ENCODE measurements at regions not wholly inside any gene's neighbourhood (a gene's known extent, or its start where the extent isn't known, plus 50 kb on each side); places are given as distances from the start of the nearest gene placed in this dataset.

DNA sequence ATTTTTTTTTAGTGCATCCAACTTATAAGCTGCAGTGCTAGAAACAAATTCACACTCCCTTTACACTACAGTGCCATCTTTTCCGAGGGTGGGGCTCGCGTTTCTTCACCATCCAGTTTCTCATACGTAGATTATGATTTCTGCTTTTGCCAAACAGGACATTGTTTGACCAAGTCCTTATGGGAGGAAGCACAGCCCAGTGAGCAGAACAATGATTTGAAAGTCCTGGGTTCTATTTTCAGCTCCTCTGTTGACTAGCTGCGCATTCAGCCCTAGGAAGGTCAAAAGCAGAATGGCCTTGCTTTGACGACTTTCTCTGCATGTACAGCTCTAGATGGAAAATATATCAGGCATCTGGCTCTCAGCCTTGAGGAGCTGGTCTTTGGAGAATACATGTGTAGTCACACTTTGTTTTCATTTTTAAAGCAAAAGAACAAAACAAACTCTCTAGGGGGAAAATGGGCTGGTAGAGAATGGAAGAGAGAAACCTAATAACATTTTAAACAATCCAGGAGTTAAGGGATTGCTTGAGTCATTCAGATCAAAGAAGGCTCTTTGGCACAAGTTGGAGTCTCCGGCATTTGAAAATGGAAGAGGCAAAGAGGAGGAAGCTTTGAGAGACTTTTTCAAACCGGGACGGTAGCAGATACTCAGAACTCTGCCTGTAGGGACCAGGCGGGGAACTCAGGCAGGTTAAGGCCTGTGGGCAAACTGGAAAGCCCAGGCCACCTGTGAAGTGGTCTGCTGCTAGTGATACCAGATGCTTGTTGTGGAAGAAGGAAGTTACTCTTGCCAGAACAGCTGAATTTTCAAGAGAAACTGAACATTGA, 257.3 kb upstream of the PLEKHG7 start (continued):
- TF ChIP-seq, protein P1, sequence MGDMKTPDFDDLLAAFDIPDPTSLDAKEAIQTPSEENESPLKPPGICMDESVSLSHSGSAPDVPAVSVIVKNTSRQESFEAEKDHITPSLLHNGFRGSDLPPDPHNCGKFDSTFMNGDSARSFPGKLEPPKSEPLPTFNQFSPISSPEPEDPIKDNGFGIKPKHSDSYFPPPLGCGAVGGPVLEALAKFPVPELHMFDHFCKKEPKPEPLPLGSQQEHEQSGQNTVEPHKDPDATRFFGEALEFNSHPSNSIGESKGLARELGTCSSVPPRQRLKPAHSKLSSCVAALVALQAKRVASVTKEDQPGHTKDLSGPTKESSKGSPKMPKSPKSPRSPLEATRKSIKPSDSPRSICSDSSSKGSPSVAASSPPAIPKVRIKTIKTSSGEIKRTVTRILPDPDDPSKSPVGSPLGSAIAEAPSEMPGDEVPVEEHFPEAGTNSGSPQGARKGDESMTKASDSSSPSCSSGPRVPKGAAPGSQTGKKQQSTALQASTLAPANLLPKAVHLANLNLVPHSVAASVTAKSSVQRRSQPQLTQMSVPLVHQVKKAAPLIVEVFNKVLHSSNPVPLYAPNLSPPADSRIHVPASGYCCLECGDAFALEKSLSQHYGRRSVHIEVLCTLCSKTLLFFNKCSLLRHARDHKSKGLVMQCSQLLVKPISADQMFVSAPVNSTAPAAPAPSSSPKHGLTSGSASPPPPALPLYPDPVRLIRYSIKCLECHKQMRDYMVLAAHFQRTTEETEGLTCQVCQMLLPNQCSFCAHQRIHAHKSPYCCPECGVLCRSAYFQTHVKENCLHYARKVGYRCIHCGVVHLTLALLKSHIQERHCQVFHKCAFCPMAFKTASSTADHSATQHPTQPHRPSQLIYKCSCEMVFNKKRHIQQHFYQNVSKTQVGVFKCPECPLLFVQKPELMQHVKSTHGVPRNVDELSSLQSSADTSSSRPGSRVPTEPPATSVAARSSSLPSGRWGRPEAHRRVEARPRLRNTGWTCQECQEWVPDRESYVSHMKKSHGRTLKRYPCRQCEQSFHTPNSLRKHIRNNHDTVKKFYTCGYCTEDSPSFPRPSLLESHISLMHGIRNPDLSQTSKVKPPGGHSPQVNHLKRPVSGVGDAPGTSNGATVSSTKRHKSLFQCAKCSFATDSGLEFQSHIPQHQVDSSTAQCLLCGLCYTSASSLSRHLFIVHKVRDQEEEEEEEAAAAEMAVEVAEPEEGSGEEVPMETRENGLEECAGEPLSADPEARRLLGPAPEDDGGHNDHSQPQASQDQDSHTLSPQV (IDR thresholded peaks at IDR 0.05): no peak
- TF ChIP-seq PAX5 (IDR thresholded peaks at IDR 0.05; ENCODE audit: borderline replicate concordance, low read depth, low read length) (peak; percentile 83), NR2C1 (IDR thresholded peaks at IDR 0.05) (no peak), RB1 (IDR thresholded peaks at IDR 0.05; ENCODE audit: borderline replicate concordance) (0 out of 2 replicates have a peak, but pooled peaks have one; percentile 15), SMAD1 (IDR thresholded peaks at IDR 0.05; ENCODE audit: low read depth, partially characterized antibody) (peak; percentile 21), BHLHE40 (IDR thresholded peaks at IDR 0.05; ENCODE audit: borderline replicate concordance in 1 of 2, low read depth in 2 of 2, low read length in 1 of 2) (peak; percentile 34 to 43; a peak in 2 of 4 replicates), CREM (IDR thresholded peaks at IDR 0.05; ENCODE audit: low read depth) (peak; percentile 60), NFIC (IDR thresholded peaks at IDR 0.05; ENCODE audit: low read depth, low read length) (peak; percentile 90), IKZF1 (conservative IDR thresholded peaks at IDR 0.05) (peak; percentile 71)
- TF ChIP-seq, protein P2, sequence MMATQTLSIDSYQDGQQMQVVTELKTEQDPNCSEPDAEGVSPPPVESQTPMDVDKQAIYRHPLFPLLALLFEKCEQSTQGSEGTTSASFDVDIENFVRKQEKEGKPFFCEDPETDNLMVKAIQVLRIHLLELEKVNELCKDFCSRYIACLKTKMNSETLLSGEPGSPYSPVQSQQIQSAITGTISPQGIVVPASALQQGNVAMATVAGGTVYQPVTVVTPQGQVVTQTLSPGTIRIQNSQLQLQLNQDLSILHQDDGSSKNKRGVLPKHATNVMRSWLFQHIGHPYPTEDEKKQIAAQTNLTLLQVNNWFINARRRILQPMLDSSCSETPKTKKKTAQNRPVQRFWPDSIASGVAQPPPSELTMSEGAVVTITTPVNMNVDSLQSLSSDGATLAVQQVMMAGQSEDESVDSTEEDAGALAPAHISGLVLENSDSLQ (IDR thresholded peaks at IDR 0.05): no peak
- TF ChIP-seq, protein P3, sequence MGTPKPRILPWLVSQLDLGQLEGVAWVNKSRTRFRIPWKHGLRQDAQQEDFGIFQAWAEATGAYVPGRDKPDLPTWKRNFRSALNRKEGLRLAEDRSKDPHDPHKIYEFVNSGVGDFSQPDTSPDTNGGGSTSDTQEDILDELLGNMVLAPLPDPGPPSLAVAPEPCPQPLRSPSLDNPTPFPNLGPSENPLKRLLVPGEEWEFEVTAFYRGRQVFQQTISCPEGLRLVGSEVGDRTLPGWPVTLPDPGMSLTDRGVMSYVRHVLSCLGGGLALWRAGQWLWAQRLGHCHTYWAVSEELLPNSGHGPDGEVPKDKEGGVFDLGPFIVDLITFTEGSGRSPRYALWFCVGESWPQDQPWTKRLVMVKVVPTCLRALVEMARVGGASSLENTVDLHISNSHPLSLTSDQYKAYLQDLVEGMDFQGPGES (IDR thresholded peaks at IDR 0.05): no peak
- TF ChIP-seq, protein P4, sequence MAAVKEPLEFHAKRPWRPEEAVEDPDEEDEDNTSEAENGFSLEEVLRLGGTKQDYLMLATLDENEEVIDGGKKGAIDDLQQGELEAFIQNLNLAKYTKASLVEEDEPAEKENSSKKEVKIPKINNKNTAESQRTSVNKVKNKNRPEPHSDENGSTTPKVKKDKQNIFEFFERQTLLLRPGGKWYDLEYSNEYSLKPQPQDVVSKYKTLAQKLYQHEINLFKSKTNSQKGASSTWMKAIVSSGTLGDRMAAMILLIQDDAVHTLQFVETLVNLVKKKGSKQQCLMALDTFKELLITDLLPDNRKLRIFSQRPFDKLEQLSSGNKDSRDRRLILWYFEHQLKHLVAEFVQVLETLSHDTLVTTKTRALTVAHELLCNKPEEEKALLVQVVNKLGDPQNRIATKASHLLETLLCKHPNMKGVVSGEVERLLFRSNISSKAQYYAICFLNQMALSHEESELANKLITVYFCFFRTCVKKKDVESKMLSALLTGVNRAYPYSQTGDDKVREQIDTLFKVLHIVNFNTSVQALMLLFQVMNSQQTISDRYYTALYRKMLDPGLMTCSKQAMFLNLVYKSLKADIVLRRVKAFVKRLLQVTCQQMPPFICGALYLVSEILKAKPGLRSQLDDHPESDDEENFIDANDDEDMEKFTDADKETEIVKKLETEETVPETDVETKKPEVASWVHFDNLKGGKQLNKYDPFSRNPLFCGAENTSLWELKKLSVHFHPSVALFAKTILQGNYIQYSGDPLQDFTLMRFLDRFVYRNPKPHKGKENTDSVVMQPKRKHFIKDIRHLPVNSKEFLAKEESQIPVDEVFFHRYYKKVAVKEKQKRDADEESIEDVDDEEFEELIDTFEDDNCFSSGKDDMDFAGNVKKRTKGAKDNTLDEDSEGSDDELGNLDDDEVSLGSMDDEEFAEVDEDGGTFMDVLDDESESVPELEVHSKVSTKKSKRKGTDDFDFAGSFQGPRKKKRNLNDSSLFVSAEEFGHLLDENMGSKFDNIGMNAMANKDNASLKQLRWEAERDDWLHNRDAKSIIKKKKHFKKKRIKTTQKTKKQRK (IDR thresholded peaks at IDR 0.05; ENCODE audit: low read depth, low read length): no peak; the same call in 1 of the 2 replicates
- TF ChIP-seq, protein P5, sequence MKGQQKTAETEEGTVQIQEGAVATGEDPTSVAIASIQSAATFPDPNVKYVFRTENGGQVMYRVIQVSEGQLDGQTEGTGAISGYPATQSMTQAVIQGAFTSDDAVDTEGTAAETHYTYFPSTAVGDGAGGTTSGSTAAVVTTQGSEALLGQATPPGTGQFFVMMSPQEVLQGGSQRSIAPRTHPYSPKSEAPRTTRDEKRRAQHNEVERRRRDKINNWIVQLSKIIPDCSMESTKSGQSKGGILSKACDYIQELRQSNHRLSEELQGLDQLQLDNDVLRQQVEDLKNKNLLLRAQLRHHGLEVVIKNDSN (IDR thresholded peaks at IDR 0.05; ENCODE audit: borderline replicate concordance, extremely low read length, insufficient read depth, low read depth, low read length): no peak
- TF ChIP-seq, protein P6, sequence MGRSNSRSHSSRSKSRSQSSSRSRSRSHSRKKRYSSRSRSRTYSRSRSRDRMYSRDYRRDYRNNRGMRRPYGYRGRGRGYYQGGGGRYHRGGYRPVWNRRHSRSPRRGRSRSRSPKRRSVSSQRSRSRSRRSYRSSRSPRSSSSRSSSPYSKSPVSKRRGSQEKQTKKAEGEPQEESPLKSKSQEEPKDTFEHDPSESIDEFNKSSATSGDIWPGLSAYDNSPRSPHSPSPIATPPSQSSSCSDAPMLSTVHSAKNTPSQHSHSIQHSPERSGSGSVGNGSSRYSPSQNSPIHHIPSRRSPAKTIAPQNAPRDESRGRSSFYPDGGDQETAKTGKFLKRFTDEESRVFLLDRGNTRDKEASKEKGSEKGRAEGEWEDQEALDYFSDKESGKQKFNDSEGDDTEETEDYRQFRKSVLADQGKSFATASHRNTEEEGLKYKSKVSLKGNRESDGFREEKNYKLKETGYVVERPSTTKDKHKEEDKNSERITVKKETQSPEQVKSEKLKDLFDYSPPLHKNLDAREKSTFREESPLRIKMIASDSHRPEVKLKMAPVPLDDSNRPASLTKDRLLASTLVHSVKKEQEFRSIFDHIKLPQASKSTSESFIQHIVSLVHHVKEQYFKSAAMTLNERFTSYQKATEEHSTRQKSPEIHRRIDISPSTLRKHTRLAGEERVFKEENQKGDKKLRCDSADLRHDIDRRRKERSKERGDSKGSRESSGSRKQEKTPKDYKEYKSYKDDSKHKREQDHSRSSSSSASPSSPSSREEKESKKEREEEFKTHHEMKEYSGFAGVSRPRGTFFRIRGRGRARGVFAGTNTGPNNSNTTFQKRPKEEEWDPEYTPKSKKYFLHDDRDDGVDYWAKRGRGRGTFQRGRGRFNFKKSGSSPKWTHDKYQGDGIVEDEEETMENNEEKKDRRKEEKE (IDR thresholded peaks at IDR 0.05): no peak

All from GM12878 (cell line).